WI38 (cell line): ENCODE measurements at regions not wholly inside any gene's neighbourhood (a gene's known extent, or its start where the extent isn't known, plus 50 kb on each side); places are given as distances from the start of the nearest gene placed in this dataset.

Experiments
- H3K4me3 ChIP-seq: 2 replicates; pipeline ENCODE4 v1.5.1; 2011; ENCODE audit warnings: low read depth, mild to moderate bottlenecking, control low read depth, low read length
- TF ChIP-seq, protein P1 (sequence below): IDR thresholded peaks from 2 replicates; pipeline ENCODE4 v1.5.1; 2012; ENCODE audit warnings: low read depth, mild to moderate bottlenecking, control low read depth, low read length

DNA sequence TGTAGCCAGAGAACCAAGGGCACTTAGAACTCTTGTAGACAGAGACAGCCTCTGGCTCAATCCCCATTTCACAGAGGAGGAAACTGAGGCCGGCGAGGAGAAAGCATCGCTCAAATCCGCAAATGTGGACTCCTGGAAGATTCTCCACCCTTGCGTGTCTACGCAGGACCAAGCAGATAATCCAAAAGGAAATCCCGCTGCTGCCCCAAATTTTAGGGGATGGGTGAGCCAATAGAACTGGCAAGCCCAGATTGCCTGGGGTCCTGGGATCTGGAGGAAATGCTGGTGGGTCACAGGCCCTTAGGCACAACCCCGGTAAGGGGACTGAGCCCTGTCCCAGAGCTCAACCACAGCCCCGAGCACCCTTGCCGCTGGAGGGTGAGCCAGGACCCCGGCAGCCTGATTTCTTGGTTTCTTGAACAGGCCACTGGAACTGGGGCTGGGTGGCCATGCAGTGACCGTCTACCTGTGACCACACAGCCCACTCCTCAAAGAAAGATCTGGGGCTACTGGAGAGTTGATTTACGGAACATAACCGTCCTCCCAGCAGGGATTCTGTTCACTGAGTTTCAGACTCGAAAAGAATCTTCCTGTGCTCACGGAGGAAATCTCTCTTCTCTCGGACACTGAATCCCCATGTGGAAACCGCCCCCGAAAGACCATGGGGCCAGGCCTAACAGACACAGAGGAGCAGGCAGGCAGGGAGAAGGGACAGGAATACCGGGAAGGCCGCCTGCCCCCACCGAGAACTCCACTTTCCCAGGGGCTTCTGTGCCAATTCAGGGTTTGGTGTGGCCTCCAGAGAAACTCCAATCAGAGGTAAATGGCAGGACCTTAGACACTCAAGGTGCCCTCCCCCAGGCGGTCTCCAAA lies 238.4 kb downstream of the NPHP4 start:
- TF ChIP-seq, protein P1, sequence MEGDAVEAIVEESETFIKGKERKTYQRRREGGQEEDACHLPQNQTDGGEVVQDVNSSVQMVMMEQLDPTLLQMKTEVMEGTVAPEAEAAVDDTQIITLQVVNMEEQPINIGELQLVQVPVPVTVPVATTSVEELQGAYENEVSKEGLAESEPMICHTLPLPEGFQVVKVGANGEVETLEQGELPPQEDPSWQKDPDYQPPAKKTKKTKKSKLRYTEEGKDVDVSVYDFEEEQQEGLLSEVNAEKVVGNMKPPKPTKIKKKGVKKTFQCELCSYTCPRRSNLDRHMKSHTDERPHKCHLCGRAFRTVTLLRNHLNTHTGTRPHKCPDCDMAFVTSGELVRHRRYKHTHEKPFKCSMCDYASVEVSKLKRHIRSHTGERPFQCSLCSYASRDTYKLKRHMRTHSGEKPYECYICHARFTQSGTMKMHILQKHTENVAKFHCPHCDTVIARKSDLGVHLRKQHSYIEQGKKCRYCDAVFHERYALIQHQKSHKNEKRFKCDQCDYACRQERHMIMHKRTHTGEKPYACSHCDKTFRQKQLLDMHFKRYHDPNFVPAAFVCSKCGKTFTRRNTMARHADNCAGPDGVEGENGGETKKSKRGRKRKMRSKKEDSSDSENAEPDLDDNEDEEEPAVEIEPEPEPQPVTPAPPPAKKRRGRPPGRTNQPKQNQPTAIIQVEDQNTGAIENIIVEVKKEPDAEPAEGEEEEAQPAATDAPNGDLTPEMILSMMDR = no peak
- H3K4me3 ChIP-seq = no peak overlapping the region

GRCh38 chr1:5752746-5753548 lies 239.3 kb downstream of the NPHP4 start:
- no peak overlapping the region for H3K4me3 ChIP-seq
- TF ChIP-seq, protein P1 = no peak

DNA sequence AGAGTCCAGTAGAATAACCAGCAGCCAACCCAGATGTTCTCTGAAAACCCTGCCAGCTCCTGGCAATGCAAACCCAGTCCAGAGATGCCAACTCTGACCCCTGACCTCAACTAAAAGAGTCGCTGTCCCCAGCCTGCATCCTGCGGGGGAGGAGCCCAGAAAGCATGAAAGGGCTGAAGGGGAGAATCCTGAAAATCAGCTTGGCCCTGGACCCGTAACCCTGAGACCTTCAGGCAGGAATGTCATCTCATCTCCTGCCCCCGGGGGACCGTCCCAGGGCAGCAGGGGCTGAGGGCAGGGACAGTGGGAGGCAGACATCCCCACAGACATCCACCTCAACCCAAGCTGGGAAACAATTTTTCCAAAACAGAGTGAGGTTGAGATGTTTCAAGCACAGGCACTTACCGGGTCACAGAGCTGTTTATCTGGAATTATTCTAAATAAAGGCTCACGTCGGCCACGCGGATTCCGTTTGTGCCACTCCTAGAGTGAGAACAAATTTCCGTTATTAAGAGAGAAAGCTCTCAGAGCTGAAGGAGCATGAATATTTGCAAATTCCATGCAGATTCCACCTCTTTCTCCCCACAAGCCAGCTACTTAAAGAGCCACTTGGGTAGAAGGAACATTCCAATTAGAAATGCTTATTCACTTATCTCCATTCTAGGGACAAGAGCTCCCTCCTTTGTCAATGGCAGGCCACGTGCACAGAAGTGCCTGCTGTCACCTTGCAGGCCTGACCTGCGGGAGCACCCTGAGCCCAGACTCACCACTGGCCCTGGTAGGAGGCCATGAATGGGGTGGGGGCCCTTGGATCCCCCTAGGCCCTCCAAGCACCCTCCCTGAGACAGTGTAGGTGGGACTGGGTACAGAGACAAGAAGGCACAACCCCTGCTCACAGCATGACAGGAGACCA lies 240.1 kb downstream of the NPHP4 start:
- TF ChIP-seq, protein P1 = no peak
- no peak overlapping the region for H3K4me3 ChIP-seq

DNA sequence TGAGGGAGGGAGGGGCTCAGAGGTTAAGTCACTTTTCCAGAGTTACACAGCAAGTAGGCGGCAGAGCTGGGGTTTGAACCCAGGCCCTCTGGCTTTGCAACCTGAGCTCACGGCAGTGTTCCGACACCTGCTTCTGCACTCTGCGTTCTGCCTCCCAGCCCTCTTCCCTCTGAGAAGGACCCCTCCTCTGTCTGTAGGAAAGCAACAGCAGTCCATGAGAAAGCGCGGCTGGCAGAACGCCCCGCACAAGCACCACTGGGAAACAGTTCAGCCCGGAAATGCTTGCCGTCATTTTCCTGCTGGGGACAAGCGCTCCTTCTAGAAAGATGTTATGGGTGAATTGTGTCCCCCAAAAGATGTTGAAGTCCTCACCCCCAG lies 241.1 kb downstream of the NPHP4 start:
- H3K4me3 ChIP-seq = no peak overlapping the region

DNA sequence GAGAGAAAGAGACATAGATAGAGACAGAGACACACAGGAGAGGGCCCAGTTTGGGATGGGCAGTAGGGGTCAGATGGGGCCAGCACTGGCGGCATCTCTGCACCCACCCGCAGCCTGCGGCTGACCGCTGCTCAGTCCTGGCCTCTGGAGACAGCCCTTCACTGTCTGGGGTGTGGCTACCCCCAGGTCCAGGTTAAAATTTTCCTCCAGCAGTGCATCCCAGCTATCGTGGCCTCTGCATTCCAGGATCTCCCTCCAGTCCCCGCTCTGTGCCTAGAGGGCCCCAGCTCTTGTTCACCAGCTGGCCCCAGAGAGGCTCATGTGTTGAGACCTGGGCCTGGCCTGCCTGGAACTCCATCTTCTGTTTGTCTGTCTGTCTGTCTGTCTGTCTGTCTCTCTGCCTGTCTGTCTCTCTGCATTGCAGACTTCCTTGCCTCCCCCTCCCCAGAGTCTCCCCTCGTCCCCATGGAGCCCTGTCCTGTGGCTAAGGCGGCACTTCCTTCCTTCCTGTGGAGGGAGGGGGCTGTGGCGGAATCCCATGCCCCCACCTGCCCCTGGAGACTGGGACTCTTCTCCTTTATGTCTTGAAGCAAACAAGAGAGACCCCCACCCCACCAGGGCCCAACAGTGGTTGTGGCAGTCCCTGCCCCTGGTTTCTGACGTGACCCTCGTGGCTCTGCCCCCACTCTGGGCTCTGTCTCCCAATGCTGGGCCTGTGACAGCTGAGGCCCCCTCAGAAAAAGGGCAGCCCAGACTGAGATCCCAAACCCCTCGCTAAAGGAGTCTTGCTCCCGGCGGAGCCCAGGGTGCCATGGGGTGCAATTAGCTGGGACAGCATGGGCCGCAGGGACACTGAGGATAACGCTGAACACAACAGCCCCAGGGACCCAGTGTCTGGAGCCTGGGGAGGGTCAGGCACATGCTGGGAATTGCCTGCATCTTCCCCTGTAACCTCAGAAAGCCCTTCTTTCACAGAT lies 241.8 kb downstream of the NPHP4 start:
- no peak overlapping the region for H3K4me3 ChIP-seq
- TF ChIP-seq, protein P1 = no peak

More for the DNA sequence above, 241.1 kb downstream of the NPHP4 start:
- TF ChIP-seq, protein P1 = no peak
